Colonic mucosa (tissue), 4 donors: ENCODE measurements at regions not wholly inside any gene's neighbourhood (a gene's known extent, or its start where the extent isn't known, plus 50 kb on each side); places are given as distances from the start of the nearest gene placed in this dataset.

ENCODE experiments used
- DNase-seq: peaks from one replicate; pipeline ENCODE4 v3.0.0-alpha.2; 2020
- H3K27ac ChIP-seq: fragments of 200-600 bp; one replicate; pipeline ENCODE4 v1.8.0; 2021
- H3K27me3 ChIP-seq: fragments of 200-600 bp; one replicate; pipeline ENCODE4 v1.8.0; 2021
- H3K36me3 ChIP-seq: fragments of 200-600 bp; one replicate; pipeline ENCODE4 v1.8.0; 2021
- H3K4me1 ChIP-seq: fragments of 200-600 bp; one replicate; pipeline ENCODE4 v1.8.0; 2021; ENCODE audit warnings: mild to moderate bottlenecking
- H3K4me3 ChIP-seq: fragments of 200-600 bp; one replicate; pipeline ENCODE4 v1.8.0; 2021
- H3K9ac ChIP-seq, 2 donors: one replicate each; pipeline ENCODE4 v1.7.0; 2013; ENCODE audit warnings: control low read depth in 2 of 2, low read depth in 2 of 2, low read length in 2 of 2
- H3K9me3 ChIP-seq: fragments of 200-600 bp; one replicate; pipeline ENCODE4 v1.8.0; 2021
- intact Hi-C: fragments of 100-400 bp; cut with DNase I; formaldehyde crosslinking; loops from one replicate; pipeline ENCODE4 v1.14.1; 2022
- TF ChIP-seq, protein P1 (sequence below): fragments of 200-600 bp; IDR thresholded peaks from one replicate; pipeline ENCODE4 v1.8.0; 2022; ENCODE audit warnings: antibody characterized with exemption, mild to moderate bottlenecking
- donor health status: healthy.
- donor health status: DM: no; HTN: no; CAD: no.
- donor health status: DM: no; HTN: no; CAD: no.

DNA sequence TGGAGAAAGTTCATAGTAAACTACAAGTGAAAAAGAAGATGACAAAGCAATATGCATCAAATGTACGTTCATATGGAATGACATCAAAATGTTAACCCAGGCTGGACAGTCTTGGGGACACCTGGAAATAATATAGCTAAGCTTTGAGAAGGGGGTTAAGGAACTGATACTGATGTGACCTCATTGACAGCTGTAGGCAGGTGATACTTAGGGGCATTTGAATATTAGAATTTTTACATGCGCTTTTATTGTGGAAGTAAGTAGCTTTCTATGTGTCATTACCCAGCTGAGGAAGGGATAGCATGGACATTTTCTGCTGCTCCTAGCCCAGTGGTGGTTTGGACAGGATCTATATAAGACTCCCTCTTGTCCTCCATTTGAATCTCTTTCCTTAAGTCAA, 299.7 kb downstream of the CWC27 start:
- intact Hi-C loops = no loop called here
- TF ChIP-seq, protein P1, sequence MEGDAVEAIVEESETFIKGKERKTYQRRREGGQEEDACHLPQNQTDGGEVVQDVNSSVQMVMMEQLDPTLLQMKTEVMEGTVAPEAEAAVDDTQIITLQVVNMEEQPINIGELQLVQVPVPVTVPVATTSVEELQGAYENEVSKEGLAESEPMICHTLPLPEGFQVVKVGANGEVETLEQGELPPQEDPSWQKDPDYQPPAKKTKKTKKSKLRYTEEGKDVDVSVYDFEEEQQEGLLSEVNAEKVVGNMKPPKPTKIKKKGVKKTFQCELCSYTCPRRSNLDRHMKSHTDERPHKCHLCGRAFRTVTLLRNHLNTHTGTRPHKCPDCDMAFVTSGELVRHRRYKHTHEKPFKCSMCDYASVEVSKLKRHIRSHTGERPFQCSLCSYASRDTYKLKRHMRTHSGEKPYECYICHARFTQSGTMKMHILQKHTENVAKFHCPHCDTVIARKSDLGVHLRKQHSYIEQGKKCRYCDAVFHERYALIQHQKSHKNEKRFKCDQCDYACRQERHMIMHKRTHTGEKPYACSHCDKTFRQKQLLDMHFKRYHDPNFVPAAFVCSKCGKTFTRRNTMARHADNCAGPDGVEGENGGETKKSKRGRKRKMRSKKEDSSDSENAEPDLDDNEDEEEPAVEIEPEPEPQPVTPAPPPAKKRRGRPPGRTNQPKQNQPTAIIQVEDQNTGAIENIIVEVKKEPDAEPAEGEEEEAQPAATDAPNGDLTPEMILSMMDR = no peak
- no peaks in the 10 kb centered on the region for H3K36me3 ChIP-seq
- H3K27ac ChIP-seq = no peak overlapping the region
- DNase-seq = no peak
- no peaks in the 10 kb centered on the region for H3K4me1 ChIP-seq
- no peaks in the 10 kb centered on the region for H3K27me3 ChIP-seq
- H3K9ac ChIP-seq = no peak overlapping the region
- no peak overlapping the region for H3K4me3 ChIP-seq
- no peaks in the 10 kb centered on the region for H3K9me3 ChIP-seq

- Histone ChIP-seq H3K27ac (no peak overlapping the region), H3K9ac (no peak overlapping the region), H3K9me3 (no peaks in the 10 kb centered on the region), H3K36me3 (no peaks in the 10 kb centered on the region), H3K27me3 (no peaks in the 10 kb centered on the region), H3K4me3 (no peak overlapping the region), H3K4me1 (no peaks in the 10 kb centered on the region)
- TF ChIP-seq, protein P1 = no peak
- DNase-seq = no peak
- intact Hi-C loops = no loop called here
These were observed 301.3 kb downstream of the CWC27 start for GRCh38 chr5:65070026-65070425.

- Histone ChIP-seq H3K27me3 (no peaks in the 10 kb centered on the region), H3K36me3 (no peaks in the 10 kb centered on the region), H3K27ac (no peak overlapping the region), H3K4me3 (no peak overlapping the region), H3K4me1 (no peaks in the 10 kb centered on the region), H3K9ac (no peak overlapping the region), H3K9me3 (no peaks in the 10 kb centered on the region)
- TF ChIP-seq, protein P1 = no peak
- no peak for DNase-seq
- intact Hi-C loops = no loop called here
These were observed 304.1 kb downstream of the CWC27 start for GRCh38 chr5:65072850-65073249.

GRCh38 chr5:65073250-65073661, 304.5 kb downstream of the CWC27 start:
- intact Hi-C loops = no loop called here
- Histone ChIP-seq H3K9ac (no peak overlapping the region), H3K4me1 (no peaks in the 10 kb centered on the region)

DNA sequence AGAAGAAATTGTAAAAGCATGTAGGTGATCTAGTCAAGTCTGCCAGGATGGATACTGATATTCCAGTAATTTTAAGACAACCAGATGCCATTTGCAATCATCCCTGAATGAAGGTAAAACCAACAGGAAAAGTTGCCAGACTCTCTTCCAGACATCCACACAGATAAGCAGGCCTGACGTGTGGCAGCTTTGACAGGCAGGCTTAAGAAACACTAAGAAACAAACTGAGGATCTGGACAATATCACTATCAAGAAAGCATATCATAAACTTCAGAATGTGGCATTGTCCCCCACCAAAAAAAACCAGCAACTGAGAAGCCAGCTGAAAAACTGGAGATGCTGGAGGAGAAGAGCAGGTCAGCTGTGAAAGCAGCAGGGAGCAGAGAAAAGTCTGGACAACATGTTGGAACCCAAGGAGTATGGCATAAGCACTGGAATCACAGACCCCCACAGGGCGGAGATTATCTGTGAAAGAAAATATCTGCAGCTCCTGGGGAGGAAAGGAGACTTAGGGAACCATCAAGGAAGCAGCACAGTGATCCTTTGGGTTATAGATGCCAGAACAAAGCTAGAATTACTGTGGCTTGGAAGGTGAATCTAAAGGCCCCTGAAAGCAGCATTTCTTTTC, 307.0 kb downstream of the CWC27 start:
- H3K27me3 ChIP-seq = no peaks in the 10 kb centered on the region
- H3K36me3 ChIP-seq = no peaks in the 10 kb centered on the region
- H3K9ac ChIP-seq = no peak overlapping the region
- no peak overlapping the region for H3K4me3 ChIP-seq
- H3K4me1 ChIP-seq = no peaks in the 10 kb centered on the region
- intact Hi-C loops = no loop called here
- TF ChIP-seq, protein P1 = no peak
- no peak for DNase-seq
- no peaks in the 10 kb centered on the region for H3K9me3 ChIP-seq
- H3K27ac ChIP-seq = no peak overlapping the region

More at GRCh38 chr5:65073250-65073661, 304.5 kb downstream of the CWC27 start:
- H3K27ac ChIP-seq = no peak overlapping the region
- H3K9me3 ChIP-seq = no peaks in the 10 kb centered on the region
- DNase-seq = no peak
- TF ChIP-seq, protein P1 = no peak
- H3K36me3 ChIP-seq = no peaks in the 10 kb centered on the region
- no peaks in the 10 kb centered on the region for H3K27me3 ChIP-seq
- no peak overlapping the region for H3K4me3 ChIP-seq
